Activated naive CD4-positive, alpha-beta T cell treated with anti-CD3 and anti-CD28 coated beads, Interleukin-2, amount 50 U/mL, for 72 hours (primary cell): ENCODE measurements at regions not wholly inside any gene's neighbourhood (a gene's known extent, or its start where the extent isn't known, plus 50 kb on each side); places are given as distances from the start of the nearest gene placed in this dataset.

Experiments used
- ATAC-seq, 2 donors: fragments of 150-1000 bp; cut with Tn5 transposase; 2 replicates each; pipeline ENCODE4 v1.10.0; 2021; ENCODE audit warnings: mild to moderate bottlenecking in 2 of 2, moderate library complexity in 2 of 2
- DNase-seq, 2 donors: peaks; one replicate each; pipeline ENCODE4 v3.0.0; 2021 to 2022; ENCODE audit warnings: low spot score in 2 of 2
- H3K27ac Mint-ChIP-seq, 2 donors: one replicate each; pipeline ENCODE4 v1.8.0; 2022; ENCODE audit warnings: mild to moderate bottlenecking in 2 of 2, mixed read lengths in 2 of 2
- H3K36me3 Mint-ChIP-seq, 2 donors: one replicate each; pipeline ENCODE4 v1.8.0; 2022; ENCODE audit warnings: mixed read lengths in 2 of 2
- H3K9me3 Mint-ChIP-seq, 2 donors: one replicate each; pipeline ENCODE4 v1.8.0; 2022; ENCODE audit warnings: mixed read lengths in 2 of 2

DNA sequence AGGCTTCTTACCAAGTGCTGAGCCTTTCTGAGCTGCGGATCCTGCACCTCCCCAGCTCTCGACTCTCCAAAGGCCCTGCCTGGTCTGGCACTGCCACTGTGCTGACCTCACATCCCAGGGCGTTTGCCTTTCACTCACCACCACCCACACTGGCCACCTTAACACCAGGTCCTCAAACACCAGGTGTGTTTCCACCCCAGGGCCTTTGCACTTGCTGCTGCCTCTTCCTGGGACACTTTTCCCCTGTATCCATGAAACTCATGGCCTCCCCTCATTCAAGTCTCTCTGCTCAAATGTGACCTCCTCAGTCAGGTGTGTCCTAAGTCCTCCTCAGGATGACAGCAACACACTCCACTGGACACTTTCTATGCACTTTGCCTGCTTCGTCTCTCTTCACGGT is 51.4 kb upstream of the ANO1 start:
- no peak for ATAC-seq
- H3K36me3 Mint-ChIP-seq, result no peaks in the 10 kb centered on the region
- H3K9me3 Mint-ChIP-seq, result no peaks in the 10 kb centered on the region
- DNase-seq, result no peak
- H3K27ac Mint-ChIP-seq, result no peak overlapping the region

DNA sequence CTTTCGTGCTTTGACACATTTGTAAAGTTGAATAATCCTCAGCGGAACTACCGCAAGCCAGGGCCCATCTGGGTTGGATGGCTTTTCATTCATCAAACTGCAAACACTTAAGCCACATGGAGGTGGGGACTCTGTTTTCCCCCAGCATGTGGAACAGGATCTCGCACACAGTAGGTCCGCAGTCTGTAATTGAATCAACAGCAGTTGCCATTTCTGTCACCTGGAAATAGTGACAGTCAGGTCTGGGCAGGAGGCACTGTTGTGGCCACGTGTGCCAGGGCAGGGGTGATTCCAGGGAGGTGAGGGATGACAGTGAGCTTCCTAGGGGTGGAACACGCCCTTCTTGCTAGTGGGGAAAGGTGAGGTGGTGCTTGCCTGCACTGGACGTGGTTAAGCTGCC is 50.7 kb upstream of the ANO1 start:
- no peak for ATAC-seq
- no peaks in the 10 kb centered on the region for H3K36me3 Mint-ChIP-seq
- H3K9me3 Mint-ChIP-seq, result no peaks in the 10 kb centered on the region

DNA sequence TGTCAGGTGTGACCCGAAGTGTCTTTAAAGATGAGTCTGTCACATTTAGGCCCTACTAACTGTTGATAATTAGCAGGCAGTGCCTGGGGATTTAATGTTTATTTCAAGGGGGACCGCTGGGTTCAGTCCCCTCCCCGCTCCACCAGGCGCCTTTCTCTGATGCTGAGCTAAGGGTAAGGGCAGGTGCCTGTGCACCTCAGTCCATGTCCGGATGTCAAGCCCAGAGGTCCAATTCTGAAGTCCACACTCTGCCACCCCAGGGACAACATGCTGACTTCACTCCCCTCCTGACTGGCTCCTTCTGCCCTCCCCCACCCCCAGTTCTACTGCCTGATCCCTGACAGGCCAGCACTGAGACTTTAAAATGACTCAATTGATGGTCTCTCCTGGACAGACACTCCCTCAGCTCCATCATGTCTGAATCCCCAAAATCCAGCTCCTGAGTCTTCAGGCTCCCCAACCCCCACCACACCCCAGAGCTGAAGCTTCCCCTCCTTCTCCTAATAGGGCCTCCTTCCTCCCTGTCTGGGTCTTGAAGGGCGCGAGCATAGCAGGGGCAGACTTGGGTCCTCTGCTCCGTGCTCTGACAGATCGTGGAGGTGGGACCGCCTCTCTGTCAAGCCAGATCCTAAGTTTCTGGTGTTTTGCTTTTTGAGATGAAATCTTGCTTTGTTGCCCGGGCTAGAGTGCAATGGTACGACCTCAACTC is 49.8 kb upstream of the ANO1 start:
- DNase-seq (no peak), ATAC-seq (no peak)
- no peaks in the 10 kb centered on the region for H3K9me3 Mint-ChIP-seq
- H3K27ac Mint-ChIP-seq, result no peak overlapping the region
- H3K36me3 Mint-ChIP-seq, result no peaks in the 10 kb centered on the region

More for the DNA sequence above, 50.7 kb upstream of the ANO1 start:
- no peak for DNase-seq
- no peak overlapping the region for H3K27ac Mint-ChIP-seq
